Upper lobe of left lung (tissue), 6 donors: ENCODE measurements at regions not wholly inside any gene's neighbourhood (a gene's known extent, or its start where the extent isn't known, plus 50 kb on each side); places are given as distances from the start of the nearest gene placed in this dataset.
A peak's percentile ranks its signal among the peaks of the same experiment; 100 is the strongest.

Source experiments
- ATAC-seq, 2 donors: fragments of 200-7000 bp; cut with Tn5 transposase; one replicate each; pipeline ENCODE4 v1.9.1; 2022; ENCODE audit warnings: mild to moderate bottlenecking in 2 of 2, moderate library complexity in 2 of 2; ENCODE audit not compliant: low FRiP score in 2 of 2
- DNase-seq, 2 donors: peaks; one replicate each; pipeline ENCODE4 v3.0.0-alpha.2; 2019 to 2020
- H3K27ac ChIP-seq, 4 donors: fragments of 200-600 bp; sonication (generic); one replicate each; pipeline ENCODE4 v1.5.1; 2016 to 2019
- H3K27me3 ChIP-seq, 4 donors: fragments of 200-600 bp; sonication (generic); one replicate each; pipeline ENCODE4 v1.5.1; 2017 to 2019
- H3K36me3 ChIP-seq, 4 donors: fragments of 200-600 bp; sonication (generic); one replicate each; pipeline ENCODE4 v1.5.1; 2016 to 2019
- H3K4me1 ChIP-seq, 4 donors: fragments of 200-600 bp; sonication (generic); one replicate each; pipeline ENCODE4 v1.5.1; 2018 to 2019
- H3K4me3 ChIP-seq, 4 donors: fragments of 200-600 bp; sonication (generic); one replicate each; pipeline ENCODE4 v1.5.1; 2017 to 2019; ENCODE audit warnings: mild to moderate bottlenecking in 2 of 4, moderate library complexity in 1 of 4
- H3K9me3 ChIP-seq, 4 donors: fragments of 200-600 bp; sonication (generic); one replicate each; pipeline ENCODE4 v1.5.1; 2018 to 2019
- EP300 ChIP-seq, 4 donors: sonication (generic); formaldehyde crosslinking; IDR thresholded peaks; one replicate each; pipeline ENCODE4 v1.5.1; 2017; ENCODE audit warnings: antibody characterized with exemption in 4 of 4, control low read depth in 2 of 4
- POLR2A ChIP-seq, 4 donors: fragments of 450-650 bp; IDR thresholded peaks; one replicate each; pipeline ENCODE4 v1.5.1; 2016 to 2017; ENCODE audit warnings: antibody characterized with exemption in 4 of 4, mild to moderate bottlenecking in 2 of 4
- POLR2AphosphoS5 ChIP-seq, 2 donors: sonication (generic); formaldehyde crosslinking; IDR thresholded peaks; one replicate each; pipeline ENCODE4 v1.5.1; 2017; ENCODE audit warnings: antibody characterized with exemption in 2 of 2
- WGBS, 2 donors: methylation state at CpG; one replicate each; pipeline ENCODE4 v1.1.5; 2017 to 2018; 5-methylcytosine and 5-hydroxymethylcytosine counted together
- TF ChIP-seq, protein P1 (sequence below), 6 experiments: fragments of 450-650 bp in 4 of 6; fragments of 200-600 bp in 2 of 6; sonication (generic) in 2 of 6; IDR thresholded peaks; one replicate each; pipeline ENCODE4 v1.5.1; 2016 to 2019; ENCODE audit warnings: antibody characterized with exemption in 6 of 6
- donor health status: DM: no; HTN: no; CAD: no; lungs with moderate emphysema.
- donor health status: DM: no; HTN: yes; CAD: no; lungs with severe emphysema.

DNA sequence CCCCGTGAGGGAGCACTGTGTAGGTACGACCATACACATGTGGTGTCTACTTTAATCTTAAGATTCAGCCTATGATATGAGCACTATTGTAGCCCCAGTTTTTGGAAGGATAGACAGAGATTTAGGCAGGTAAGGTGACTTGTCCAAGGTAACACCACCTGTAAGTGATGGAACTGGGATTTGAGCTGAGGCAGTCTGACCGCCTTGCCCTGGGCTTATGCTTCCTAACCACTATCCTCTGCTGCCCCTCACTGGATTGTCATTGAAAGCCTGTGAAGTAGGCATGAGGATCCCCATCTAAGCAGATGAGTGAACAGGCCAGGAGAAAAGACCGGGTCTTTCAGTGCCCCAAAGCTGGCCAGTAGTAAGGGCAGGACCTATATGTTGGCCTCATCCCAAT, 343.8 kb downstream of the CYRIA start:
- Histone ChIP-seq H3K36me3 (no peaks in the 10 kb centered on the region), H3K4me3 (no peak overlapping the region), H3K27ac (no peak overlapping the region), H3K27me3 (no peaks in the 10 kb centered on the region), H3K9me3 (no peaks in the 10 kb centered on the region), H3K4me1 (no peaks in the 10 kb centered on the region)
- DNase-seq (no peak), ATAC-seq (no peak)
- WGBS, 2 donors, result 98 to 100% methylated on average over 3 to 4 of the region's 4 CpGs
- TF ChIP-seq, protein P1, sequence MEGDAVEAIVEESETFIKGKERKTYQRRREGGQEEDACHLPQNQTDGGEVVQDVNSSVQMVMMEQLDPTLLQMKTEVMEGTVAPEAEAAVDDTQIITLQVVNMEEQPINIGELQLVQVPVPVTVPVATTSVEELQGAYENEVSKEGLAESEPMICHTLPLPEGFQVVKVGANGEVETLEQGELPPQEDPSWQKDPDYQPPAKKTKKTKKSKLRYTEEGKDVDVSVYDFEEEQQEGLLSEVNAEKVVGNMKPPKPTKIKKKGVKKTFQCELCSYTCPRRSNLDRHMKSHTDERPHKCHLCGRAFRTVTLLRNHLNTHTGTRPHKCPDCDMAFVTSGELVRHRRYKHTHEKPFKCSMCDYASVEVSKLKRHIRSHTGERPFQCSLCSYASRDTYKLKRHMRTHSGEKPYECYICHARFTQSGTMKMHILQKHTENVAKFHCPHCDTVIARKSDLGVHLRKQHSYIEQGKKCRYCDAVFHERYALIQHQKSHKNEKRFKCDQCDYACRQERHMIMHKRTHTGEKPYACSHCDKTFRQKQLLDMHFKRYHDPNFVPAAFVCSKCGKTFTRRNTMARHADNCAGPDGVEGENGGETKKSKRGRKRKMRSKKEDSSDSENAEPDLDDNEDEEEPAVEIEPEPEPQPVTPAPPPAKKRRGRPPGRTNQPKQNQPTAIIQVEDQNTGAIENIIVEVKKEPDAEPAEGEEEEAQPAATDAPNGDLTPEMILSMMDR (IDR thresholded peaks at IDR 0.05), result no peak
- no peak for TF ChIP-seq EP300 (IDR thresholded peaks at IDR 0.05)
- TF ChIP-seq POLR2AphosphoS5 (IDR thresholded peaks at IDR 0.05), result no peak
- TF ChIP-seq POLR2A (IDR thresholded peaks at IDR 0.05), result no peak

DNA sequence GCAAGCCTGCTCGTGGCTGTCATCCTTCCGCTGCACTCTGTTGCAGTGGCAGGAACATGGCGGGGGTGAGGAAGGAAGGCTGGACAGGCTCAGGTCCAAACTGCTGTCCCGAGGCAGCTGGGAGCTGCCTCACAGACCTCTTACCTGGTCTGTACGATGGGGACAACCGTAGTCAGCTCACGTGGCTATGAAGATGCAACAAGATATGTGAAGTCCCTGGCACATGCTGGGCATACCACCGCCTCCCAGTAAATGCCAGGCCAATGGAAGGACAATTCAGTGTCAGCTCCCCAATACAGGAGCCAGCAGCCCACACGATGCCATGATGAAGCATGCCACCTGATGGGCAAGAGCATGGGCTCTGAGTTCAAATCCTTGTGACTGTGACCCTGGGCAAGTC, 344.4 kb downstream of the CYRIA start:
- Histone ChIP-seq H3K4me3 (no peak overlapping the region), H3K9me3 (no peaks in the 10 kb centered on the region), H3K4me1 (no peaks in the 10 kb centered on the region), H3K36me3 (no peaks in the 10 kb centered on the region), H3K27ac (no peak overlapping the region), H3K27me3 (no peaks in the 10 kb centered on the region)
- 88 to 89% methylated on average over 7 to 9 of the region's 9 CpGs for WGBS, 2 donors
- DNase-seq (no peak), ATAC-seq (no peak)
- no peak for TF ChIP-seq POLR2AphosphoS5 (IDR thresholded peaks at IDR 0.05)
- TF ChIP-seq EP300 (IDR thresholded peaks at IDR 0.05), result no peak
- TF ChIP-seq POLR2A (IDR thresholded peaks at IDR 0.05), result no peak
- TF ChIP-seq, protein P1 (IDR thresholded peaks at IDR 0.05), result no peak

- peak in 1 of 2 donors; percentile 25 for DNase-seq
- Histone ChIP-seq H3K4me3 (no peak overlapping the region), H3K27me3 (no peaks in the 10 kb centered on the region), H3K27ac (no peak overlapping the region), H3K4me1 (no peaks in the 10 kb centered on the region), H3K36me3 (no peaks in the 10 kb centered on the region), H3K9me3 (no peaks in the 10 kb centered on the region)
- TF ChIP-seq, protein P1 (IDR thresholded peaks at IDR 0.05), result no peak
- TF ChIP-seq POLR2A (IDR thresholded peaks at IDR 0.05) (no peak), EP300 (IDR thresholded peaks at IDR 0.05) (no peak), POLR2AphosphoS5 (IDR thresholded peaks at IDR 0.05) (no peak)
- WGBS, 2 donors, result 86 to 91% methylated on average over 11 of the region's 11 CpGs
- no peak for ATAC-seq
Measured at GRCh38 chr2:16320716-16321115, 344.9 kb downstream of the CYRIA start.

DNA sequence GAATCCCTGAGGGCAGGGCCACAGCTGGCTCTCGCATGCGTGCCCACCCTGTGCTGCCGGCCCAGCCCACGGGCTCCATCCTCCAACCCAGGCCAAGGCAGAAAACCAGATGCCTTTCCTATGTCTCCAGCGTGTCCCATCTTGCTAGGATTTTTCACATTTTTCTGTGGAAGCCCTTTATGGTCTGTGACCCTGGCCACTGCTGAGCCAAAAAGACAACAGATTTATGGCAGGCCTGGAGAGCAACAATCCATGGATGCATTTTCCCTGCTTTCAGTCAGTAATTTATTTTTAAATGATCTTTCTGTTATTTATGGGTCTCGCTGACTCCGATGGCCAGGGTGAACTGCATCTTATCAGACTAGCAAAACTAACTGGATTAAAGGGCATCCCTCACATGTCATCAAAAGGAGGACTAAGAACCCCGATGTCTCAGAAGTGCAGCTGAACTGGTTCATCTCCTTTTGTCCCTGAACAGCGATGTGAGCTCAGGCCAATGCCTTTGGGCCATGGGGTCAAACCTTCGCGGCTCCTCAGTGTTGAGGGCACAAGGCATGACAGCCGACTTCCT, 346.0 kb downstream of the CYRIA start:
- DNase-seq, result peak in 1 of 2 donors; percentile 67
- WGBS, 2 donors, result 72 to 79% methylated on average over 11 to 12 of the region's 12 CpGs

More for the DNA sequence above, 346.0 kb downstream of the CYRIA start:
- Histone ChIP-seq H3K4me1 (no peaks in the 10 kb centered on the region), H3K27me3 (no peaks in the 10 kb centered on the region), H3K9me3 (no peaks in the 10 kb centered on the region), H3K4me3 (no peak overlapping the region), H3K36me3 (no peaks in the 10 kb centered on the region), H3K27ac (no peak overlapping the region)
- TF ChIP-seq, protein P1 (IDR thresholded peaks at IDR 0.05), result no peak
- TF ChIP-seq EP300 (IDR thresholded peaks at IDR 0.05), result no peak
- TF ChIP-seq POLR2AphosphoS5 (IDR thresholded peaks at IDR 0.05), result no peak
- TF ChIP-seq POLR2A (IDR thresholded peaks at IDR 0.05), result no peak
- ATAC-seq, result no peak
